Activated CD4-positive, CD25-positive, alpha-beta regulatory T cell treated with anti-CD3 and anti-CD28 coated beads, Interleukin-2, amount 50 U/mL, for 24 hours (primary cell): ENCODE measurements at regions not wholly inside any gene's neighbourhood (a gene's known extent, or its start where the extent isn't known, plus 50 kb on each side); places are given as distances from the start of the nearest gene placed in this dataset.

ENCODE experiments used
- ATAC-seq, 2 donors: fragments of 150-1000 bp; cut with Tn5 transposase; one replicate each; pipeline ENCODE4 v1.10.0; 2021; ENCODE audit warnings: mild to moderate bottlenecking in 1 of 2, moderate library complexity in 1 of 2

DNA sequence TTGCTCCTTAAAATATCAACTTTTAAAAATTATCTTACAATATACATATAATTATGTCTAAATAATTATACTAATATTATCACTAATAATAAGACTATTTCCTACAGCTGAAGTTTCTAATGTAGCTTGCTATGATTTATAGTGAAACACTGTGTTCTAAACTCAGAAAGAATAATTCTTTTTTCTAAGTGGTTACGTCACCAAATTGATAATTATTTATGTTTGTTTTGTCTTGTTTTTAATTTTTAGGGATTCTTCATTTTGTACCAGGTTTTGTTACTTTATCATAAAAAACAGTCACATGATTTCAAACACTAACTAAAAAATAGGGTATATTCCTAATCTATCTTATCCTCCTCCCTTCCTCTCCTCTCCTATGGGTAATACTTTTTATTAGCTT, 662.1 kb downstream of the FRK start:
- no peak for ATAC-seq

DNA sequence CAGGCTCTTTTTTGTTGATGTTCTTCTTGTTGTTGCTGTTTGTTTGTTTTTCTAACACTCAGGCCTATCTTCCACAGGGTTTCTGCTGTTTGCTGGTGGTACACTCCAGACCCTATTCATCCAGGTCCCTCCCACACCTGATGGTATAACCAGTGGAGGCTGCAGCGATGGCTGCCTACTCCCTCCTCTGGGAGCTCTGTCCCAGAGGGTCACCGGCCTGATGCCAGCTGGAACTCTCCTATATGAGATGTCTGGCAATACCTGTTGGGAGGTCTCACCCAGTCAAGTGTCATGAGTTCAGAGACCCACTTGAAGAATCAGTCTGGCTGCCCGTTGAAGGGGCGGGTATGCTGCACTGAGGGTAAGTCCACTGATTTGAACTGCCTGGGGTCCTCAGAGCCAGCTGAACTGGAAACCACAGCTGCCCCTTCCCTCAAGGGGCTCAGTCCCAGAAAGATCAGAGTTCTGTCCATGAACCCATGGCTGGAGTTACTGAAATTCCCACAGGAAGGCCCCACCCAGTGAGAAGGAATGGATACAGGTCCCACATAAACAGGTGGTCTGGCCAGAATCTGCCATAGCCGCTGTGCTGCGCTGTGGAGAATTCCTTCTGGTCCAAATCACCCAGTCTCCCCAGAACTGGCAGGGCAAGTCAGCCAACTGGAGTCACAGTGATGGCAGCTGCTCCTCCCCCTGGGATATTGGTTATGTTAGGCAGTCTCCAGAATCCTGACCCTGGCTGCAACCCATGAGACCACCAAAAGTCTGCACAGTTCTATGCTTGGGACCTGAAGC, 664.4 kb downstream of the FRK start:
- ATAC-seq = no peak

DNA sequence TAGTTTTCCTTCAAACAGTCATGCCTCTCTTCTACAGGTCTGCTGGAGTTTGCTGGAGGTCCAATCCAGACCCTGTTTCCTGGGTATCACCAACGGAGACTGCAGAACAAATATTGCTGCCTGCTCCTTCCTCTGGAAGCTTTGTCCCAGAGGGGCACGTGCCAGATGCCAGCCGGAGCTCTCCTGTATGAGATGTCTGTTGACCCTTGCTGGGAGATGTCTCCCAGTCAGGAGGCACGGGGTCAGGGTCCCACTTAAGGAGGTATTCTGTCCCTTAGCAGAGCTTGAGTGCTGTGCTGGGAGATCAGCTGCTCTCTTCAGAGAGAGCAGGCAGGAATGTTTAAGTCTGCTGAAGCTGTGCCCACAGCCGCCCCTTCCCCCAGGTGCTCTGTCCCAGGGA, 666.9 kb downstream of the FRK start:
- no peak for ATAC-seq

DNA sequence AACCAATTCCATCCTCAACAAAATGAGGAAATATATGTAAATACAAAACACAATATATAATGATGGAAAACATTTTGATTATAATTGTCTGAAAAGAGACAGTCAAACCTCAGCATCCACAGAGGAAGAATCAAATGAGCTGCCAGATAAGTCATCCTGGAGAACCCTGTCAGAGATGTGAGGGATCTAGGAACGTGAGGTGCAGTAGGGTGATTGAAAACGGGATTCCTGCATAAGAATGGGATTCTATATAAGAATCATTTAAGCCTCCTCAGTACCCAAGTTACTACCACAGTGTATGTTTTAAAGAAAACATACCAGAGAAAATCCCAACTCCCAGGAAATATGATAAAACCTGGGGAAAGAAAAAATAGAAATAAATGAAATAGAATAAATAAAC, 690.5 kb downstream of the FRK start:
- no peak for ATAC-seq

DNA sequence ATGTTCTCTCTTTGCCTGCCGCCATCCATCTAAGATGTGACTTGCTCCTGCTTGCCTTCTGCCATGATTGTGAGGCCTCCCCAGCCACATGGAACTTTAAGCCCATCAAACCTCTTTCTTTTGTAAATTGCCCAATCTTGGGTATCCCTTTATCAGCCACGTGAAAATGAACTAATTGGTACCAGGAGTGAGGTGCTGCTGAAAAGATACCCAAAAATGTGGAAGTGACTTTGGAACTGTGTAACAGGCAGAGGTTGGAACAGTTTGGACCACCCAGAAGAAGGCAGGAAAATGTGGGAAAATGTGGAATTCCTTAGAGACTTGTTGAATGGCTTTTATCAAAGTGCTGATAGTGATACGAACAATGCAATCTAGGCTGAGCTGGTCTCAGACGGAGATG, 694.9 kb downstream of the FRK start:
- no peak for ATAC-seq

DNA sequence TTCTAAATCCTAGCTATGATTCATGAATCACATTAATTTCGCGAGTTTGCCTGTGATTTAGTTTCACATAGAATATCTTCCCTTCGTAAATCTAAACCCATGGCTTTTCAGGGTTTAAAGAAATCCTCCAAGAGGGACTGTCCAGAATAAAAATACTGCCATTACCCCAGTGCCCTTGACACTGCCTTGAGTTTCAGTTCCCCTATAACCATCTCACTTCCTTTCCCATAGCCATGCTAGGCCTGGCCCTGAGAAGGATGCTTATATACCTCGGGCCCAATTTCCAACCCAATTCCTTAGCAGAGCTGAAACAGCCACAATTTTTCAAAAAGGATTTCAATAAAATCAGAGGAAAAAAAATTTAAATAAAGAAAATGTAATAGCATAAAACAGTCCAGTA, 697.3 kb downstream of the FRK start:
- ATAC-seq = no peak

DNA sequence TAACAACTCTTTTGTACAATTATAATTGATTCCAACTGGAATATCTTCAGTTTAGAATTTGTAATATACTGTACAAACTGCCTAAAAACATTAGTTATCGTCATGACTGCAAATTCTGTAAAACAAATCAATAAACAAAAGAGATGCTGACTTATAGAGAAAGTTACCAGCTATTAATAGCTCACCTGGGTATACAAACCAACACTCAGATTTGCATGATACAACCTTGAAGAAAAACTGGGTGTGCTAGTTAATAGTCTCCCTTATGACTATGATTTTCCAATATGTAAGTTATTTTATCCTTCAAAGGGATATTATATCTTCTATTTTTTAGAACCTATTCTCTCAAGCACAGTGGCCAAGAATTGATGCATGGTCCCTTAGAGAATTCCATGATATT, 698.5 kb downstream of the FRK start:
- ATAC-seq = no peak

DNA sequence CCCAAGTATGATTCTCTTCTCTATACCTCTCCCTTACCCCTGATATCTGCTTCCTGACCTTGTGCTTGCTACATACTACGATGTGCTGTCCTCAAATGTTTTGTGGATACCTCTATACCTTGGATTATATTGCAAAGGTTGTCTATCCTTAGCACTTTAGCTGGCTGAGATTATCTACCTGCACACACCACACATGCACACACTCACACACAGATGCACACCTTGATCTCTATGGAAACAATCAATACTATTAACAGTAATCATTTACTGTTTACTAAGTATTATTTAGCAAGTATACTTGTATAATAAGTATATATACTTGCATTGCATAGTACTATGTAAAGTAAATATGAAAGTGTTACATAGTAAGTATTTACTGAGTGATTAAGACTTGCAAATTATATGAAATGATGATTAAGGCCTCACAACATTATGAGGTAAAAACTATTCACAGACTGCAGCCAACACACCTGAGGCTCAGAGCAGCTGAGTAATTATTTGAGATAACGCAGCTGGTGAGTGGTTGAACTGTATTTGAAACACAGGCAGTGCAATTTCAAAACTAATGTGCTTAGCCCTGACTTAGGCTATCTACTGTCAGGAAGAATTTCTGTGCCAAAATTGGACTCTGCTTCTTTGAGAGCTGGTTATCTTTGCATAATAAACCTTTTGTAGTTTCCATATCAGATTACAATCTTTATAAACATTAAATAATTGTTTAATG, 699.9 kb downstream of the FRK start:
- no peak for ATAC-seq

DNA sequence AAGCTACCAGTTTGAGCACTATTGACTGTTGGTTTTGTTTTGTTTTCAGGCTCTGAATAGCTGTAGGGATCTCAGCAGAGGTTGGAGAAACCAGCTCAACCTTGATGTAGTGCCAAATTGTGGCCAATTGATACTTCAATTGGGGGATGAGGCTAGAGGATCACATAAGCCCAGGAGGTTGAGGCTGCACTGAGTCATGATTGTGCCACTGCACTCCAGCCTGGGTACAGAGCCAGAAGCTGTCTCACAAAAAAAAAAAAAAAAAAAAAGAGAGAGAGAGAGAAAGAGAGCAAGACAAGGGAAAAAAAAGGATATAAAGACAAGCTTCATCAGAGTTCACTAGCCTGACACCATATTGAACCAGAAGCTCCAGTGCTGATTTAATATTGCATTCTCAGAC, 702.1 kb downstream of the FRK start:
- ATAC-seq = no peak

GRCh38 chr6:115356371-115356770, 704.3 kb downstream of the FRK start:
- ATAC-seq = no peak

GRCh38 chr6:115323001-115323400, 737.7 kb downstream of the FRK start:
- ATAC-seq = no peak

DNA sequence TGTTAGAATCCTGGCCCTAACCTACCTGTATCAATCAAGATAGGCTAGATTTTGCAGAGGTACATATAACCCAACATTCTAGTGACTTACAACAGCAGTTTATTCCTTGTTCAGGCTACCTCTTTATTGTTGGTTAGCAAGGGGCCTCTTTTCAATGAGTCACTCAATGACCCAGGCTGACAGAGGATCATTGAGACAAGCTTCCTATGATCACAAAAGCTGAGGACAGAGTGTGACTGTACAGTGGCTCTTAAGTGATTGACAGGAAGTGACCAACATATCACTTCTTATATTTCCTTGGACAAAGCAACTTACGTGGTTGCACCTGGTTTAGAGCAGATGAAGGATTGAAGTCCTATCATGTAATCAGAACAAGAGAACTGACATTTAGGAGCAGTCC, 740.9 kb downstream of the FRK start:
- ATAC-seq = no peak

DNA sequence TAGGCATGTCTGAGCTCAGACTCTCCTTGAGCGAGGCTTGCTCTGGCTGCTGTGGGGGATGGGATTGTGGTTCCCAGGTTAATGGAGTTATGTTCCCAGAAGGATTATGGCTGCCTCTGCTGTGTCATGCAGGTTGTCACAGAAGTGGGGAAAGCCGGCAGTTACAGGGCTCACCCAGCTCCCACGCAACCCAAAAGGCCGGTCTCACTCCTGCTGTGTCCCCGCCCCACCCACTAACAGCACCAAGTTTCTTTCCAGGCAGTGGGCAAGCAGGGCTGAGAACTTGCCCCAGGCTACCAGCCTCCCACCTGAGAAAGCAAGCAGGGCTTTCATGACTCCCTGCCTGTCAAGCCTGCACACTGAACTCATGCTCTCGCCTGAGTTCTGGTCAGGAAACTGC, 750.5 kb downstream of the FRK start:
- no peak for ATAC-seq

GRCh38 chr6:115302731-115303130, 758.0 kb downstream of the FRK start:
- no peak for ATAC-seq

GRCh38 chr6:115287467-115287866, 773.2 kb downstream of the FRK start:
- no peak for ATAC-seq

DNA sequence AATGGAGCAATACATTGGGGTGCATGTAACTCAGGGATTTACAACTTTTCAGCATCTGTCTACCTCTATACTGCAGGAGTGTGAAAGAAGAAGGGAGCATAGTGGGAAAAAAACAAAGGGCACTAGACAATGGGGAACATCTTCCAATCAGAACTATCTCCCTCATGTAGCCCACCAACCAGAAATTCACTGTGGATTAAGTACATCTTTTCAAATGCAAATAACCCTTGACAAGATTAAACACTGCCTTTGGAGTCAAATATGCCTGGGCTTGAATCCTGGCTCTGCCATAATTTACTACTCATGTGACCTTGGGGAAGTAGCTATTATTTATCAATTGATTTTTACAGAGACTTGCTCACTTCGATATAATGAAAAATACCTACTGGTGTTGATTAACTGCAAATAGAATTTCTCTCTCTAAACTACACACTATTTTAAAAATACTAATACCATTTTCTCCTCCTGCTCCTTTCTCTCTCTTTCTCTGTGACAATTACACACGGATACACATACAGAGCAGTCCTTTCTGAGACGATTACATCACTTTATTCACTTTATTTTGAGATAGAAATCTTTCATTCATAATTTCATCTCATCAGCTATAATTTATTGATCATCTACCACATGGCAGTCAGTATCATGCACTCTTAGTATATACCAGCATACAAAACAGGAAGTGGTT, 783.7 kb downstream of the FRK start:
- no peak for ATAC-seq

DNA sequence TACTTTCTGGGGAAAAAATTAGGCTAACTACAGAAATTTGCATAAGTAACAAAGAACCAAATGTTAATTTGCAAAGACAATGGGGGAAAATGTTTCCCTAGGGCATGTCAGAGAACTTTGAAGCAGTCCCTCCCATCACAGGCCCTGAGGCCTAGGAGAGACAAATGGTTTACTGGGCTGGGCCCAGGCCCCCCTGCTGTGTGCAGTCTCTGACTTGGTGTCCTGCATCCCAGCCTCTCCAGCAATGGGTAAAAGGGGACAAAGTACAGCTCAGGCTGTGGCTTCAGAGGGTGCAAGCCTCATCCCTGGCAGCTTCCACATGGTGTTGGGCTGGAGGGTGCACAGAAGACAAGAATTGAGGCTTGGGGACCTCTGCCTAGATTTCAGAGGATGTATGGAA, 788.4 kb downstream of the FRK start:
- ATAC-seq = no peak

DNA sequence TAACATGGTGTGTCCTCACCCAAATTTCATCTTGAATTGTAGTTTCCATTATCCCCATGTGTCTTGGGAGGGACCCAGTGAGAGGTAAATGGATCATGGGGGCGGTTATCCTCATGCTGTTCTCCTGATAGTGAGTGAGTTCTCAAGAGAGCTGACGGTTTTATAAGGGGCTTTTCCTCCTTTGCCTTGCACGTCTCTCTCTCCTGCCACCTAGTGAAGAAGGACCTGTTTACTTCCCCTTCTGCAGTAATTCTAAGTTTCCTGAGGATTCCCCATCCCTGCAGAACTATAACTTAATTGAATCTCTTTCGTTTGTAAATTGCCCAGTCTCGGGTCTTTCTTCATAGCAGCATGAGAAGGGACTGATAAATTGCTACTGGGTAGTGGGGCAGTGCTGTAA, 789.3 kb downstream of the FRK start:
- ATAC-seq = no peak

- no peak for ATAC-seq
Measured at GRCh38 chr6:115270953-115271352, 789.7 kb downstream of the FRK start.

DNA sequence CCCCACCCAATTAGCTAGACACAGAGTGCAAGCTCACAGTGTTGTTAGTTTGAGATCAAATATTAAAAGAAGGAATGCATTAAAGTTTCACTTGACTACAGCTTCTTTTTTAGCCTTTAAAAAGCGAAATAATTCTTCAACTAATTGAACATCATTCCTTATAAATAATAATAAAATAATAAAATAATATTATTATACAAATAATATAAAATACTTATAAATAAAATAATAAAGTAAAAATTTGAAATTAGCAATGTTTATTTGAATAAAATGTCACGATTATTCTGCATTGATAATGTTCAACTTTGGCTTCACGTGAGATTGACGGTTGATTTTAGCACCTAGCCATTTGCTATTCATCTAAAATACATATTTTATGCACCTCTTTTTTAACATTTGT, 819.3 kb downstream of the FRK start:
- ATAC-seq = no peak

DNA sequence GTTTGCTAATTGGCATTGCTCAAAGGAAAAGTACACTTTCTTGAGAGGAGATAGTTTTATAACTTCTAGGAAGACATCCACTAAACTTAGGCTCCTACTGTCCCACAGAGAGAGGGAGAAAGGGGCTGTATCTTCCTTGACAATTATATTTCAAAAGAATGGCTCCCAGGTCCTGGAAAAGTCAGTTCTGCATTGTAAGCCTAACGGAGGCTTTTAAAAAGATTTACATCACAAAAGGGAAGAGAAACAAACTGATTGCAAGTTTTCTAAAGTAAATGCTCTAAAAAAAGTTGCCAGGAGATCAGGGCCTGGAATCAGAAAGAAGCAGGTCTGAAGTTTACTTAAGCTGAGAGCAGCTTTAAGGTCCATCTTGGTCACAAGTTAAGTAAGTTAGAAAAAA, 839.5 kb downstream of the FRK start:
- no peak for ATAC-seq

- ATAC-seq = no peak
Measured at GRCh38 chr6:115220551-115221159, 840.0 kb downstream of the FRK start.

GRCh38 chr6:115219645-115220044, 841.0 kb downstream of the FRK start:
- ATAC-seq = no peak

- ATAC-seq = no peak
Measured at GRCh38 chr6:115216835-115217234, 843.9 kb downstream of the FRK start.
